Gastrocnemius medialis (tissue), 4 donors: ENCODE measurements at regions not wholly inside any gene's neighbourhood (a gene's known extent, or its start where the extent isn't known, plus 50 kb on each side); places are given as distances from the start of the nearest gene placed in this dataset.

ENCODE experiments used
- CTCF ChIP-seq, 5 experiments: fragments of 450-650 bp in 3 of 5; fragments of 200-600 bp in 2 of 5; sonication (generic) in 2 of 5; IDR thresholded peaks in 4 of 5; conservative IDR thresholded peaks in 1 of 5; 1 replicate in 4 of 5; 2 replicates in 1 of 5; pipeline ENCODE4 v1.5.1; 2016 to 2019; ENCODE audit warnings: antibody characterized with exemption in 5 of 5, mild to moderate bottlenecking in 3 of 5, moderate library complexity in 3 of 5
- POLR2A ChIP-seq, 2 donors: fragments of 450-650 bp; IDR thresholded peaks; one replicate each; pipeline ENCODE4 v1.6.1; 2017; ENCODE audit warnings: antibody characterized with exemption in 2 of 2, mild to moderate bottlenecking in 2 of 2, moderate library complexity in 2 of 2

GRCh38 chr10:112026438-112026837, 157.1 kb downstream of the GPAM start:
- no peak for TF ChIP-seq CTCF (IDR thresholded peaks at IDR 0.05 in 4 of 5, conservative IDR thresholded peaks at IDR 0.05 in 1 of 5)
- TF ChIP-seq POLR2A (IDR thresholded peaks at IDR 0.05): no peak
